Caco-2 (cell line): ENCODE measurements at regions not wholly inside any gene's neighbourhood (a gene's known extent, or its start where the extent isn't known, plus 50 kb on each side); places are given as distances from the start of the nearest gene placed in this dataset.

ENCODE experiments used
- BruUV-seq: library from RNA; stranded (reverse); fragments of 400-500 nt; replicated peaks from 2 replicates; lab custom pipeline; 2021; lab: Mats Ljungman, UMichigan
- CTCF ChIA-PET: fragments of 300-600 bp; sonication (Branson Sonifier 250); formaldehyde crosslinking; loops from one replicate; lab custom pipeline; 2022; ENCODE audit warnings: antibody characterized with exemption; lab: Charles Lee
- POLR2A ChIA-PET: fragments of 300-600 bp; sonication (Branson Sonifier 250); formaldehyde crosslinking; loops from one replicate; lab custom pipeline; 2022; ENCODE audit warnings: antibody characterized with exemption; lab: Charles Lee
- DNase-seq, 2 experiments: peaks; one replicate each; pipeline versions ENCODE4 v3.0.0 to v3.0.0-alpha.2; 2020 to 2022
- H3K27me3 ChIP-seq: replicated peaks from 2 replicates; pipeline ENCODE4 v1.6.0; 2011; ENCODE audit warnings: low read length; ENCODE audit not compliant: control insufficient read depth, insufficient read depth
- H3K36me3 ChIP-seq: 2 replicates; pipeline ENCODE4 v1.5.1; 2011; ENCODE audit warnings: low read length; ENCODE audit not compliant: control insufficient read depth, insufficient read depth
- H3K4me1 ChIP-seq: fragments of 250-450 bp; sonication (Bioruptor Pico); 2 replicates; pipeline ENCODE4 v1.5.1; 2020; ENCODE audit warnings: mild to moderate bottlenecking
- H3K4me3 ChIP-seq: 2 replicates; pipeline ENCODE4 v1.5.1; 2011; ENCODE audit warnings: low read depth, mild to moderate bottlenecking, control low read depth, low read length
- H3K9me3 ChIP-seq: fragments of 250-450 bp; sonication (Bioruptor Pico); 2 replicates; pipeline ENCODE4 v1.5.1; 2020; ENCODE audit warnings: mild to moderate bottlenecking, moderate library complexity
- H3K27ac Mint-ChIP-seq: one replicate; pipeline ENCODE4 v1.8.0; 2022; ENCODE audit warnings: mixed read lengths; ENCODE audit not compliant: unreplicated experiment
- H3K27me3 Mint-ChIP-seq: one replicate; pipeline ENCODE4 v1.8.0; 2022; ENCODE audit warnings: mixed read lengths; ENCODE audit not compliant: insufficient read depth, unreplicated experiment
- H3K36me3 Mint-ChIP-seq: one replicate; pipeline ENCODE4 v1.8.0; 2022; ENCODE audit warnings: mild to moderate bottlenecking, mixed read lengths; ENCODE audit not compliant: insufficient read depth, unreplicated experiment
- H3K4me1 Mint-ChIP-seq: one replicate; pipeline ENCODE4 v1.8.0; 2022; ENCODE audit warnings: low read depth, mixed read lengths; ENCODE audit not compliant: unreplicated experiment
- H3K4me3 Mint-ChIP-seq: one replicate; pipeline ENCODE4 v1.8.0; 2022; ENCODE audit warnings: mild to moderate bottlenecking, moderate library complexity, mixed read lengths; ENCODE audit not compliant: unreplicated experiment
- H3K9me3 Mint-ChIP-seq: one replicate; pipeline ENCODE4 v1.8.0; 2022; ENCODE audit warnings: mixed read lengths; ENCODE audit not compliant: unreplicated experiment
- CTCF ChIP-seq, 2 experiments: fragments of 200-600 bp in 1 of 2; IDR thresholded peaks; 1 replicate in 1 of 2; 2 replicates in 1 of 2; pipeline versions ENCODE4 v1.5.1 to v1.8.0; 2011 to 2022; ENCODE audit warnings: antibody characterized with exemption in 1 of 2, control low read depth in 1 of 2, inconsistent platforms in 1 of 2, low read depth in 1 of 2, low read length in 1 of 2, mild to moderate bottlenecking in 1 of 2, moderate library complexity in 1 of 2; ENCODE audit not compliant: insufficient read depth in 1 of 2, severe bottlenecking in 1 of 2, unreplicated experiment in 1 of 2
- intact Hi-C: fragments of 100-400 bp; cut with micrococcal nuclease; formaldehyde crosslinking; loops from one replicate; pipeline ENCODE4 v1.10.0; 2022; ENCODE audit not compliant: unreplicated experiment

GRCh38 chr12:107580750-107581618 is 104.6 kb upstream of the PWP1 start:
- Histone ChIP-seq H3K27me3 (no peaks in the 10 kb centered on the region), H3K4me1 (no peaks in the 10 kb centered on the region), H3K4me3 (no peak overlapping the region), H3K36me3 (no peaks in the 10 kb centered on the region), H3K9me3 (no peaks in the 10 kb centered on the region)
- no peaks in the 10 kb centered on the region for H3K9me3 Mint-ChIP-seq
- no peaks in the 10 kb centered on the region for H3K4me1 Mint-ChIP-seq
- no peak overlapping the region for H3K4me3 Mint-ChIP-seq
- POLR2A ChIA-PET: no interaction called here
- peaks cover 9% of the 10 kb centered on the region for H3K27me3 Mint-ChIP-seq
- no TSS peak for BruUV-seq
- no peaks in the 10 kb centered on the region for H3K36me3 Mint-ChIP-seq
- intact Hi-C loops: no loop called here
- CTCF ChIA-PET: no interaction called here
- no peak for DNase-seq
- TF ChIP-seq CTCF (IDR thresholded peaks at IDR 0.05; ENCODE audit: insufficient read depth in 1 of 2, low read depth in 1 of 2, low read length in 1 of 2, severe bottlenecking in 1 of 2, unreplicated experiment in 1 of 2): no peak
- no peak overlapping the region for H3K27ac Mint-ChIP-seq

- no TSS peak for BruUV-seq
- Histone ChIP-seq H3K9me3 (no peaks in the 10 kb centered on the region), H3K36me3 (no peaks in the 10 kb centered on the region), H3K4me3 (no peak overlapping the region), H3K27me3 (no peaks in the 10 kb centered on the region), H3K4me1 (no peaks in the 10 kb centered on the region)
- Mint-ChIP-seq H3K4me3 (no peak overlapping the region), H3K27me3 (peaks cover 4% of the 10 kb centered on the region), H3K27ac (no peak overlapping the region), H3K4me1 (no peaks in the 10 kb centered on the region), H3K36me3 (no peaks in the 10 kb centered on the region), H3K9me3 (no peaks in the 10 kb centered on the region)
- ChIA-PET CTCF (no interaction called here), POLR2A (no interaction called here)
- no peak for DNase-seq
- intact Hi-C loops: no loop called here
- no peak for TF ChIP-seq CTCF (IDR thresholded peaks at IDR 0.05; ENCODE audit: insufficient read depth in 1 of 2, low read depth in 1 of 2, low read length in 1 of 2, severe bottlenecking in 1 of 2, unreplicated experiment in 1 of 2)
Measured at GRCh38 chr12:107581619-107582015, 104.0 kb upstream of the PWP1 start.

GRCh38 chr12:107583551-107583950 is 102.0 kb upstream of the PWP1 start:
- Mint-ChIP-seq H3K27ac (no peak overlapping the region), H3K9me3 (peaks cover 15% of the 10 kb centered on the region), H3K4me1 (no peaks in the 10 kb centered on the region), H3K36me3 (no peaks in the 10 kb centered on the region), H3K27me3 (peaks cover 3% of the 10 kb centered on the region), H3K4me3 (no peak overlapping the region)
- DNase-seq: no peak
- CTCF ChIA-PET: no interaction called here
- Histone ChIP-seq H3K36me3 (no peaks in the 10 kb centered on the region), H3K4me1 (no peaks in the 10 kb centered on the region), H3K27me3 (no peaks in the 10 kb centered on the region), H3K4me3 (no peak overlapping the region), H3K9me3 (no peaks in the 10 kb centered on the region)
- POLR2A ChIA-PET: no interaction called here
- intact Hi-C loops: no loop called here
- no TSS peak for BruUV-seq
- TF ChIP-seq CTCF (IDR thresholded peaks at IDR 0.05; ENCODE audit: insufficient read depth in 1 of 2, low read depth in 1 of 2, low read length in 1 of 2, severe bottlenecking in 1 of 2, unreplicated experiment in 1 of 2): no peak
